Esophagus muscularis mucosa (tissue), 4 donors: ENCODE measurements at regions not wholly inside any gene's neighbourhood (a gene's known extent, or its start where the extent isn't known, plus 50 kb on each side); places are given as distances from the start of the nearest gene placed in this dataset.

Experiments
- DNase-seq: peaks from one replicate; pipeline ENCODE4 v3.0.0-alpha.2; 2017; ENCODE audit errors: extremely low spot score
- H3K27ac ChIP-seq, 4 donors: fragments of 200-600 bp; sonication (generic); replicated peaks in 1 of 4; 1 replicate in 3 of 4; 2 replicates in 1 of 4; pipeline ENCODE4 v1.5.1; 2016 to 2019; ENCODE audit warnings: mild to moderate bottlenecking in 1 of 4
- H3K27me3 ChIP-seq, 4 donors: fragments of 200-600 bp; sonication (generic); one replicate each; pipeline versions ENCODE4 v1.5.1 to v1.6.0; 2016 to 2019
- H3K36me3 ChIP-seq, 4 donors: fragments of 200-600 bp; sonication (generic); one replicate each; pipeline ENCODE4 v1.5.1; 2016 to 2019
- H3K4me1 ChIP-seq, 4 donors: fragments of 200-600 bp; sonication (generic); one replicate each; pipeline ENCODE4 v1.5.1; 2016 to 2019
- H3K4me3 ChIP-seq, 4 donors: fragments of 200-600 bp; sonication (generic); 1 replicate in 2 of 4; 2 replicates in 2 of 4; pipeline ENCODE4 v1.5.1; 2016 to 2019; ENCODE audit warnings: mild to moderate bottlenecking in 4 of 4, moderate library complexity in 1 of 4
- H3K9me3 ChIP-seq, 4 donors: fragments of 200-600 bp; sonication (generic); 1 replicate in 3 of 4; 2 replicates in 1 of 4; pipeline ENCODE4 v1.5.1; 2016 to 2019
- CTCF ChIP-seq, 3 experiments: fragments of 200-600 bp in 2 of 3; fragments of 450-650 bp in 1 of 3; sonication (generic) in 2 of 3; IDR thresholded peaks; one replicate each; pipeline ENCODE4 v1.5.1; 2017 to 2019; ENCODE audit warnings: antibody characterized with exemption in 3 of 3, mild to moderate bottlenecking in 2 of 3, moderate library complexity in 1 of 3
- EP300 ChIP-seq: sonication (generic); formaldehyde crosslinking; IDR thresholded peaks from one replicate; pipeline ENCODE4 v1.6.1; 2017; ENCODE audit warnings: antibody characterized with exemption
- POLR2A ChIP-seq: fragments of 450-650 bp; IDR thresholded peaks from one replicate; pipeline ENCODE4 v1.6.1; 2017; ENCODE audit warnings: antibody characterized with exemption, moderate library complexity, mild to moderate bottlenecking, low read depth
- POLR2AphosphoS5 ChIP-seq, 2 donors: sonication (generic); formaldehyde crosslinking; IDR thresholded peaks; one replicate each; pipeline ENCODE4 v1.6.1; 2017; ENCODE audit warnings: antibody characterized with exemption in 2 of 2
- WGBS: methylation state at CpG from one replicate; pipeline ENCODE4 v1.1.5; 2018; 5-methylcytosine and 5-hydroxymethylcytosine counted together
- intact Hi-C: fragments of 100-400 bp; cut with DNase I; formaldehyde crosslinking; loops from one replicate; pipeline ENCODE4 v1.15.1; 2023

DNA sequence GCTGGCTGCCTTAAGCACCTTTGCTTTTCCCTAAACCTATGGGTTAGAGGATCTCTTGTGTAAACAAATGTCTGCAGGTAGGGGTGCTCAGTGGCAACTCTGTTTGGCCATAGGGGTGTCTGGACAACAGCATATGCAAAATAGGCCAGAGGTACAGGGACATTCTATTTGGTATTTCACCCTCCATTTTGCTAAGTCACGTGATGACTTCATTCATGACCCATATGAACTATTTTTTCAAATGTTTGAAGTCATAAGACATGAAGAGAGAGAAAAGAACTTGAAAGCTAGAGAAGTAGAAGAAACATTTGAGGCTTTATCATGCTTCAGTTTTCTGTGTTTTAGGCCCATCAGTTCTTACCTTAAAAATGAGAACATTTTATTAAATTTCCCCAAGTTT, 370.2 kb downstream of the GADD45G start:
- Histone ChIP-seq H3K27ac (no peak overlapping the region), H3K4me1 (no peaks in the 10 kb centered on the region), H3K27me3 (no peaks in the 10 kb centered on the region), H3K9me3 (no peaks in the 10 kb centered on the region), H3K4me3 (no peak overlapping the region), H3K36me3 (no peaks in the 10 kb centered on the region)
- intact Hi-C loops: no loop called here
- 91% methylated on average over 1 of the region's 1 CpG for WGBS
- no peak for DNase-seq
- TF ChIP-seq POLR2A (no peak), CTCF (IDR thresholded peaks at IDR 0.05) (no peak), EP300 (no peak), POLR2AphosphoS5 (IDR thresholded peaks at IDR 0.05) (no peak)

GRCh38 chr9:89975630-89976029, 370.8 kb downstream of the GADD45G start:
- no peaks in the 10 kb centered on the region for H3K36me3 ChIP-seq
- H3K4me3 ChIP-seq: no peak overlapping the region
- intact Hi-C loops: no loop called here
- WGBS: 69% methylated on average over 2 of the region's 2 CpGs
- H3K27me3 ChIP-seq: no peaks in the 10 kb centered on the region
- DNase-seq: no peak
- H3K27ac ChIP-seq: no peak overlapping the region
- H3K9me3 ChIP-seq: no peaks in the 10 kb centered on the region
- H3K4me1 ChIP-seq: no peaks in the 10 kb centered on the region
- no peak for TF ChIP-seq POLR2A
- TF ChIP-seq POLR2AphosphoS5 (IDR thresholded peaks at IDR 0.05): no peak
- TF ChIP-seq EP300: no peak
- no peak for TF ChIP-seq CTCF (IDR thresholded peaks at IDR 0.05)

DNA sequence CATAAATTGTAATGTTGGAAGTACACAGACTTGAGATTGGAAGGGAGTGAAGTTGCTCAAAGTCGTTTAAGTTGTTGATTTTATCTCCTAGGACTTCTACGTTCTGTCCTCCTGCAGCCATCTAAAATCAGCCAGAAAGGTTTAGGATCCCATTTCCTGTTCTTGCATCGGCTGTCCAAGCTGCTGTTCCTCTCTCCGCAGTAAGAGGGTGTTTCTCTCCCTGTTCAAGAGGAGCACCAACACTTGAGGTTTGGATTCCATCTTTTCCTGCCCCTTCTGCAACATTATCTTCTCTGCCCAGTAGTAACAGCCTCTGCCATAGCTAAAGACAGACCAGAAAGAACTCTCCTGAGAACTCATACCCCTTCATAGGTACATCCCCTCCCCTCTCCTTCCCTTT, 373.4 kb downstream of the GADD45G start:
- no peak for DNase-seq
- TF ChIP-seq POLR2A: no peak
- TF ChIP-seq POLR2AphosphoS5 (IDR thresholded peaks at IDR 0.05): no peak
- peak in 2 of 3 experiments; percentile 30 to 49 for TF ChIP-seq CTCF (IDR thresholded peaks at IDR 0.05)
- no peak for TF ChIP-seq EP300
- WGBS: 40% methylated on average over 4 of the region's 4 CpGs

GRCh38 chr9:89980600-89980999, 375.8 kb downstream of the GADD45G start:
- H3K4me3 ChIP-seq: no peak overlapping the region
- no peak for DNase-seq
- intact Hi-C loops: no loop called here
- no peaks in the 10 kb centered on the region for H3K27me3 ChIP-seq
- WGBS: 47% methylated on average over 5 of the region's 5 CpGs
- TF ChIP-seq POLR2A (no peak), EP300 (no peak), POLR2AphosphoS5 (IDR thresholded peaks at IDR 0.05) (no peak), CTCF (IDR thresholded peaks at IDR 0.05) (no peak)
- no peaks in the 10 kb centered on the region for H3K4me1 ChIP-seq
- H3K27ac ChIP-seq: no peak overlapping the region
- no peaks in the 10 kb centered on the region for H3K36me3 ChIP-seq
- H3K9me3 ChIP-seq: no peaks in the 10 kb centered on the region

More for the DNA sequence above, 373.4 kb downstream of the GADD45G start:
- Histone ChIP-seq H3K4me3 (no peak overlapping the region), H3K27ac (no peak overlapping the region), H3K36me3 (no peaks in the 10 kb centered on the region), H3K9me3 (no peaks in the 10 kb centered on the region), H3K27me3 (no peaks in the 10 kb centered on the region), H3K4me1 (no peaks in the 10 kb centered on the region)
- intact Hi-C loops: no loop called here

DNA sequence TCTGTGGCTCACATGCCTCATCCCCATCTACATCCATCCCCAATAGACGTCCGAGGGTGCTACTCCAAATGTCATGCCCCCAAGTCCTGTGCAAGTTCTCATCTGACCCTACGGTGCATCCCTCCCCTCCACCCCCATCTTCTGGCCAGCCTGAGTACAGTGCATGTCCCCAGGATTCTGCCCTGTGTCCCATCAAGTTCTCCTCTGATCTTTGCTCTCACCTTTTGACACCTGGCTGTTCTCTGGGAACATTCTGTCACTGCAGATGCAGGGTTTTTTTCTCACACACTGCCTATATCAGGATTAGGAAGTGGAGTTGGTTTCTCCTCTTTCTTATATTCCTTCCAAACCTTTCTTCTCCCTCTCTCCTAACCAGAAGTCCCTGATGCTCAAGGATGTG, 377.2 kb downstream of the GADD45G start:
- 80% methylated on average over 3 of the region's 3 CpGs for WGBS

More for the DNA sequence above, 377.2 kb downstream of the GADD45G start:
- no peaks in the 10 kb centered on the region for H3K27me3 ChIP-seq
- H3K36me3 ChIP-seq: no peaks in the 10 kb centered on the region
- no peak for TF ChIP-seq POLR2AphosphoS5 (IDR thresholded peaks at IDR 0.05)
- no peak for TF ChIP-seq EP300
- no peak for TF ChIP-seq POLR2A
- TF ChIP-seq CTCF (IDR thresholded peaks at IDR 0.05): no peak
- no peak for DNase-seq
- no peak overlapping the region for H3K27ac ChIP-seq
- intact Hi-C loops: no loop called here
- no peaks in the 10 kb centered on the region for H3K9me3 ChIP-seq
- no peak overlapping the region for H3K4me3 ChIP-seq
- no peaks in the 10 kb centered on the region for H3K4me1 ChIP-seq
